ENCODE measurements at regions not wholly inside any gene's neighbourhood (a gene's known extent, or its start where the extent isn't known, plus 50 kb on each side); places are given as distances from the start of the nearest gene placed in this dataset.

GRCh38 chr13:50205581-50205980 is 190.3 kb downstream of the KCNRG start:
- no peak overlapping the region for H2BK15ac ChIP-seq (ENCODE audit: low read depth, low read length)
- no peaks in the 10 kb centered on the region for H3K79me1 ChIP-seq (ENCODE audit: insufficient read depth, low read depth, low read length, poor library complexity, severe bottlenecking)
- H3K27ac ChIP-seq (ENCODE audit: insufficient read length, low read depth, low read length): no peak overlapping the region
- H2BK120ac ChIP-seq (ENCODE audit: low read depth, low read length, poor library complexity, severe bottlenecking): no peak overlapping the region
- Mint-ChIP-seq H3K27ac (no peak overlapping the region; a peak in 1 of 7 replicates), H3K27me3 (ENCODE audit: low read depth) (no peaks in the 10 kb centered on the region), H3K9me3 (no peaks in the 10 kb centered on the region), H3K36me3 (ENCODE audit: insufficient read depth in 1 of 3, low read depth in 3 of 3) (0 out of 7 replicates have a peak, but pooled peaks cover 0 to 2% (median 0%) of the 10 kb centered on the region in 3 experiments), H3K4me1 (peaks cover 23 to 30% of the 10 kb centered on the region in 2 experiments), H3K4me3 (no peak overlapping the region)
- H3K79me2 ChIP-seq (ENCODE audit: insufficient read depth, low read length): no peaks in the 10 kb centered on the region
- no peaks in the 10 kb centered on the region for H3K27me3 ChIP-seq (ENCODE audit: insufficient read depth, low read length)
- H2AFZ ChIP-seq (ENCODE audit: low read length): no peak overlapping the region
- H4K8ac ChIP-seq (replicated peaks; ENCODE audit: insufficient read length, low read depth, low read length): no peak overlapping the region
- WGBS (ENCODE audit: extremely low coverage, insufficient read length, low lambda C conversion rate): no CpG with 5 or more reads among the region's 2 CpGs
- H4K91ac ChIP-seq (ENCODE audit: insufficient read length, low read depth, low read length): no peak overlapping the region
- H3K14ac ChIP-seq (ENCODE audit: insufficient read depth, low read length): no peak overlapping the region
- no peak overlapping the region for H2AK5ac ChIP-seq (ENCODE audit: insufficient read length, low read length)
- H3K4me2 ChIP-seq (ENCODE audit: insufficient read depth, insufficient read length, low read length): no peak overlapping the region
- no peak overlapping the region for H3K4ac ChIP-seq (ENCODE audit: low read depth, low read length)
- no peak for TF ChIP-seq CTCF (conservative IDR thresholded peaks at IDR 0.05)
- no peaks in the 10 kb centered on the region for H4K20me1 ChIP-seq (ENCODE audit: control insufficient read depth, insufficient read depth, insufficient read length)
- no peak overlapping the region for H2BK20ac ChIP-seq (ENCODE audit: low read depth, low read length, poor library complexity, severe bottlenecking)
- no peak overlapping the region for H3K56ac ChIP-seq (ENCODE audit: insufficient read length, low read depth, low read length)
- H3K9ac ChIP-seq (ENCODE audit: extremely low read depth, insufficient read length, low read length): no peak overlapping the region
- H3K4me1 ChIP-seq (ENCODE audit: insufficient read depth, low read length): peaks cover 4% of the 10 kb centered on the region; the same call in 1 of the 2 replicates
- H2BK12ac ChIP-seq (ENCODE audit: insufficient read length, low read depth, low read length): no peak overlapping the region
- no peak overlapping the region for H3T11ph ChIP-seq (ENCODE audit: low read length)
- no peak overlapping the region for H4K5ac ChIP-seq (ENCODE audit: insufficient read length, low read depth, low read length)
- H3K23ac ChIP-seq (ENCODE audit: insufficient read length, low read depth, low read length): no peak overlapping the region
- H3K23me2 ChIP-seq (ENCODE audit: insufficient read length, low read depth, low read length, poor library complexity, severe bottlenecking): no peaks in the 10 kb centered on the region
- H3K9me3 ChIP-seq (ENCODE audit: control insufficient read depth, low read depth, low read length): no peaks in the 10 kb centered on the region
- no peak for DNase-seq
- H3K18ac ChIP-seq (ENCODE audit: insufficient read length, low read depth, low read length): no peak overlapping the region
- no peak overlapping the region for H2BK5ac ChIP-seq (ENCODE audit: insufficient read length, low read length)

Data from H9 (cell line).